HG03064 (cell line): ENCODE measurements at regions not wholly inside any gene's neighbourhood (a gene's known extent, or its start where the extent isn't known, plus 50 kb on each side); places are given as distances from the start of the nearest gene placed in this dataset.
"Not testable (repeated sequence)": the region's sequence is repeated elsewhere in the genome, so short reads cannot be mapped to it uniquely, and the experiment has no call there.

Experiments used
- ATAC-seq: cut with Tn5 transposase; IDR thresholded peaks from one replicate; pipeline ENCODE4 v1.9.1; 2021; ENCODE audit warnings: low read depth; ENCODE audit not compliant: unreplicated experiment

DNA sequence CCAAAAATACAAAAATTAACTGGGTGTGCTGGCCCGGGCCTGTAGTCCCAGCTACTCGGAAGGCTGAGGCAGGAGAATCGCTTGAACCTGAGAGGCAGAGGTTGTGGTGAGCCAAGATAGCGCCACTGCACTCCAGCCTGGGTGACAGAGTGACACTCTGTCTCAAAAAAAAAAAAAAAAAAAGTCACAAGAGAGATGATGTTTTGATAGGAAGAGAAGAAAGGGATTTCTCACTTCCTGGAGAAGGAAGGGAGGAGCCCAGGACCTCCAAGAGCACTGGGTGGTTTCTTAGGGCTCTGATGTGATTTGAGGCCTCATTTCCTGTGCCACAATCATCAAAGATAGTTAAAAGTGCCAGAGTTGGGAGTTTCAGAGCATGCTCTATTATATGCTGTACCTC lies 1048.3 kb downstream of the BCL11B start:
- ATAC-seq = not testable (repeated sequence)

DNA sequence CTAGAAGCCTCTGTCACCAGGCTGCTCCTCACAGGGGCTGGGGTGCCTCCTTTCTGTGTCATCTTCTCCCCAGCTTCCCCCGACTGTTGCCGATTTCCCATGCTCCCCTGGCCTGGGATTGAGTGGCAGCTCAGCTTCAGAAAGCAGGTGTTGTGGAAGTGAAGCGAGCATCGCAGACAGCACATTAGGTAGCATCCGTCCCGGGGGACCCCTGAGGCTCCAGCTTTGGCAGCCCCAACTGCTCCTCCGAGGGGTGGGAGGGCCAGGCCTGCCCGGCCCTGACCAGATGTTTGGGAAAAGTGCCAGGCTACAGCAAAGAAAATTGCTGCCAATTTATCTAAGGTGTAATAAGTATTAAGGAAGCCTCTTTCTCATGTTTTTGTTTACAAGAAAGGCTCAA lies 1045.6 kb downstream of the BCL11B start:
- ATAC-seq = no peak

DNA sequence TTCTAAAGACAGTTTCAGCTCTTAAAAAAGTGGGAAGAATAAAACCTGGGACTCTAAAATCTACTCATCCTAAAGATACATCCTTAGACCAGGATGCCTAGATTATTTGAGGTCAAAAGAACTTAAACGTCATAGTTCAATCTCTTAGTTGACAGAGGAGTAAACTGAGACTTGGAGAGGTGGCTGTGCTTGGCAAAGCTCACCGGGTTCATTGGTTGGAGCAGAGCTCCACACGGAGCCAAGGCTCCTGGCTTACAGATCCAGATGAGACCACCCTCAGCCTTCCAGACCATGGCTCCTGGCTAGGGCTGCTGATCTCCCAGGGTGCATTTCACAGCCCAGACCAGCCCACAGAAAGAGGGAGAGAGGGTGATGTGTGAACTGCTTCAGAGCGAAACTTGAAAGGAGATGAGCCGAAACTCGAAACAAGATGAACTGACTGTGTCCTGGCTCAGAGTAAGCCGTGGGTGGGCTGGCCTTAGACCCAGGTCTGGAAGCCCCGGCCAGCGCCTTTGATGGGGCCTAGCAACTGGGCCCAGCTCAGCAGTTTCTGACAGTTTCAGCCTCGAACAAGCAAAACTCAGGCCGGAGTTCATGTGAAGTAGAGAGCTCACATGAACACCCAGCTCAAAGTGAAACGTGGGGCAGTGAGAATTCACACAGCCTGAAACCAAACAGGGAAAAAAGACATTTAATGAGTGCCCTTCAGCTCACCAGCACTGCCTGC lies 1044.8 kb downstream of the BCL11B start:
- ATAC-seq = no peak

DNA sequence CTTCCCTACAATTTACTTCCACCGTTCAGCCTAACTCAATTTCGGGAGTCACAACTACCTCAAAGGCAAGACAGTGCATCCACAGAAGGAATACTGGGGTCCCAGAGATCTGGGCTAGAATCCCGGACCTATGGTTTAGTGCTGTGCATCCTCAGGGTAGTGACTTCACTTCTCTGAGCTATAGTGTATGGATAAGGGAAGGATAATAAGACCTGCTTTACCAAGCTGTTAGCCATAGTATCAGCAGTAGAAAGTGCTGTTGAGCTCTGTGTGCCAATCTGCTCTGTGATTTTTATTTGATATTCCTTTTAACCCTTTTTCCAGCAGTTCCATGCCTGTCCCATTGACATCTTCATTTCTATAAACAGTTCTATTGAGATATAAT lies 1044.3 kb downstream of the BCL11B start:
- ATAC-seq = no peak

DNA sequence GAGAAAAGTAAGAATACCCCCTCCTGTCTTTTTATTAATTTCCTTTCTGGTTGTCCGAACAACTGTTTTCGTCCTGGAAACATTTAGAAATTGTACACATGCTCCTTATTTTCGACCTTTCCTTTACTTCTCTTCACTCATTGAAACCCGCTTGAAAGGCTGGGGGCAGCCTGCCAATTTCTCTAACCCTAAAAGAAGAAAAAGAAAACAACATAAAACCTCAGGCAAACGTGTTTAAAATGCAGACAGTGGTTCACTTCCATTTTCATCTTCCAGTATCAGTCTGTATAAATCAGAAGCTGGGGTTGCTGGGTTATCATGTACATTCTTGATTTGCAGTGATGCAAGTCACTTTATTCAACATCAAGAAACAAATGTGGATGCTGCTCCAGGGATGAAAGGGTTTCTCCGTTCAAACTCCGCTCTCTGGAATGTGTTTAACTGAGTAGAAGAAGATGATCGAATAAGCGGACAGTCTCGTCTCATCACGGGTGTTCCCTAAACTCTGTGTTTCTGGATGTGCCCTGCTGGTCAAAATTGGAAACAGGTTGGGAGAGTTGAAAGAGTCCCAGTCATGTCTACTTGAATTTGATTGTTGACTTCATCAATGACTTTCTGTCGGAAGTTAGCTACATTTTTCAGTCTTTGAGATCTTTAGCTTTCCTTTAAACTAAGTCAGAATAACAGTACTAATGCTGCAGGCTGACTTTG lies 1042.2 kb downstream of the BCL11B start:
- no peak for ATAC-seq

DNA sequence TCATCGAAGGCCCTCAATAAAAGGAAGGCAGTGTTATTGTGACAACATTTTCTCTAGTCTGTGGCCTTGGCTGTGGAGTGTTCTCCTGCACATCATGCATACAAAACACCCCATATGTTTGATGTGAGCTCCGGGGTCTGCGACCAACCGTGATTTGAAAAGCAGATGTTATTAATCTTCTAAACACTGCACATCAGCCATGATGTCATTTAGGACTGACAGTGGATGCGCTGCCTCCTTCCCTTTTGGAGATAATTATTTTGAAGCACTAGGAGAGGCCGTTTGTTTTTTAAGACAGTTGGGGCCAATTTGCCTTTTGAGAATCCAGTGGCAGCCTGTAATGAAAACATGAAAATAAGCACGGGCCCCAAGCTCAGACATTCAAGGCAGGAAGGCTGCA lies 1041.6 kb downstream of the BCL11B start:
- no peak for ATAC-seq

DNA sequence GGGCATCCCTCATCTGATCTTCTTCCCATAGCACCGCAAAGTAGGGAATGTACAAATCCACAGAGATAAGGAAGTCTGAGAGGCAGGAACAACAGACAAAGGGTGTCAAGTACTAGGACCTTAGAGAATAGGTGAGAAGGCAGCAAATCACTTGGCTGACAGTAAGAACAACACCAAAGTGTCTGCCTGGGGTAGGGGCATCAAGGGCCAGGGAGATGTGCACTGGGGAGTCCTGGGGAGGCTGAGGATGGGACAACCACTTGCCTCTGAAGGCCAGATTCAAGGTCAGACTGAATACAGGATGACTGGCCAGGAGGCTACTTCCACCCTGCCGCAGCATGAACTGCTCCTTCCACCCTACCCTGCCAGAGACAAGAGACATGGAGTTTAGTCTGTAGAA lies 1040.8 kb downstream of the BCL11B start:
- ATAC-seq = no peak

DNA sequence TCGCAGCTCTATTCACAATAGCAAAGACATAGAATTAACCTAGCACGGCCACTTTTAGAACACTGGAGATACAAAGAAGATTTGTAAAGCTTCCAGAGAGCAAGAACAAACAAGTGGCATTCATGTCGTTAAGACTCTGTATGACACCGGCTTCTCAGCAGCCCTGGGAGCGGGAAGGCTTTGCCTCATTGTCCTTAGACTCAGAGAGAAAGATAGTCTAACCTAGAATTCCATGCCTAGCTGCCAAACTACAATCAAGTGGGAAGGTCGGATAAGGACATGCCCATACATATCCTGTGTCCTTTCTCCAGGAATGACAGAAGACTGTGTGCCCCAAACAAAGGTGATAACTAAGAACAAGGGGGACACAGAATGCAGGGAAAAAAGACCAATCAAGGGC lies 1038.3 kb downstream of the BCL11B start:
- no peak for ATAC-seq

DNA sequence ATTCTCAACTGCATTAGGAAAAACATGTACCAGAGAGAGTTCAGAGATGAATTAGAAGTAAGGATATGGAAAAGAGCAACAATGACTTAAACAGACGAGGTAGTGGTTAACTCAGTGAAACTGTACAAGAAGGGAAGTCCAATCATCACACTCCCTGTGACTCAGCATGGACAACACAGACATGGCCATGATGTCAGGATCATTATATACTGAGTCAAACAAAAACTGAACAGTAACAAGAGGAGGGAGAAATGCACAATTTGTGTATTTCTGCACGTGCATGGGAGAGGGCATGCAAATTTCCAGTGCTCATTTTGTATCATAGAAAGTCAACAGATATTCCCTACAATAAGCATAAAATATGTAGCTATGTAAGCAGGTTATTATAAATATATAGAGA lies 1037.8 kb downstream of the BCL11B start:
- ATAC-seq = no peak

DNA sequence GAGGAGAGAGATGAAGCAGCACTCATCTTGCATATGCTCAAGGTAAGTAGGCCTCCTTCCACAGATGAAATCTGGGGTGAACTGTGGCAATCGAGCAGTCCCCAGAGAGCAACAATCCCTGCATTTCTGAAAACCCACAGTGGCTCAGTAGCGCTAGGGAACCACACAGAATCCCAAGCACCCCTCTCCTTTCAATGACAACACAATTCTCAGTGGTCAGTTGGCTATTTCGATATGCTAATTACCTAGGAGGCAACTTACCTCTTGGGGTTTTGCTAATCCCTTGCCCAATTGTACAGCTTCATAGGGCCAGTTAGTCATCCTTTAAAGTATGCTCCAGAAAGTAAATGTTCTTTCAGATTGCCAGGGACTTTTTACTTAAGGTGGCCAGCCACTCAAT lies 1035.7 kb downstream of the BCL11B start:
- ATAC-seq = no peak

DNA sequence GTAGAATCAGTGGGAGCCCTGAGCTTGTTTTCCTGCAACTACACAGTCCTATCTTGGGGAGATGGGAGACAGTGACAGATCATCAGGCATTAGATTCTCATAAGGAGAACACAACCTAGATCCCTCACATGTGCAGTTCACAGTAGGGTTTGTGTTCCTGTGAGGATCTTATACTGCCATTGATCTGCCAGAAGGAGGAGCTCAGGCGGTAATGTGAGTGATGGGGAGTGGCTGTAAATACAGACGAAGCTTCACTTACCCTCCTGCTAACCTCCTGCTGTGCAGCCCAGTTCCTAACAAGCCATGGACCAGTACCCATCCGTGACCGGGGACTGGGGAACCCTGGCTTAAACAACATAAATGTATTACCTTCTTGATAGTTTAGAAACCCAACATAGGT lies 1034.1 kb downstream of the BCL11B start:
- ATAC-seq = no peak

DNA sequence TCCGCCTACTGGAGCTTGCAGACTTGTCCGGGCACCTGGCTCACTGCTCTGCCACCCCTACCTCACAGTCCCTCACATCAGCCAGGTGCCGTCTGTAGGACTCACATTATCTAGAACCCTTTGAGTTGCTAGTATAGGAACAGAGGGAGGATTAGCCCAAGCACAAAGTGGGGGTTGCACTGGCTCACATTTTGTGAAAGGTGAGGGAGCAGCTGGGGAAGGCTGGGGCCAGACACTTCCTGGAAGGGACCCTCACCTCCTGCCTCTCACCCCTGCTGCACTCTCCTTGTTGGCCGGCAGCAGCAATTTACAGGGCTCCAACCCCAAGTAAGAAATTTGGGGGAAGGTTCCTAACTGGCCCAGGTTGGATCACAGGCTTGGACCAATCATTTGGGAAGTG lies 1031.6 kb downstream of the BCL11B start:
- no peak for ATAC-seq

DNA sequence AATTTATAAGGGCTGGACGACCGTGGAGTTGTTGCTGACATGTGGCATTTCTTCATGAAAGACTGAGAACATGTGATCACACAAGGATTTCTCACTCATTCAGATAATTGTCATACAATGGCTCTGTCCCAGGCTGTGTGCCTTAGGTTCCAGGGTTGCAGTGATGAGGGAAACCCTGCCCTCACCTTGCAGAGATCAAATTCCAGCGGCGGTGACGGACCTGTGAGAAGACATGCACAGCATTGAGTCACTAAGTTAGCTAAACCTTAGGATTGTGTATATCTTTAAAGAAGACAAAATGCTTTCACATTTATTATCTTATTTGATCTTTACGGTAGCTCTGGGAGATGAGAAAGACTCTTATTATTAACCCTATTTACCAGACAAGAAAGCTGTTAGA lies 1029.1 kb downstream of the BCL11B start:
- ATAC-seq = no peak

DNA sequence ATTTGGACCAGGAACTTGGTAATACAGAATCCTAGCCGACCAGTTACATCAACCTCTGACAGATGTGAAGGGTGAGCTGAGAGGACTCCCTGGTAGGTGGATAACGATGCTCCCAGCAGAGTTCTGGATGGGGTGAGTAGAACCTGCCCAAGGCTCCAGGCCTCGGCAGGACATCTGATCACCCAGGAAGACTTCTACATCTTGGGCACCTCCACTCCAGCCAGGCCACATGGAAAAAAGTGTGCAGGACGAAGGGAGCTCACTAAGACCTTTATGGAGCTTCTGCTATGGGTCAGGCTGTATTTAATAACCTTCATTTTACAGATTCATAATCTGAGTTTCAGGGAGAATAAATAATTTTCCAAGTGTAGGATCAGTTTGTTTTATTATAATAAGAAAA lies 1028.7 kb downstream of the BCL11B start:
- no peak for ATAC-seq

DNA sequence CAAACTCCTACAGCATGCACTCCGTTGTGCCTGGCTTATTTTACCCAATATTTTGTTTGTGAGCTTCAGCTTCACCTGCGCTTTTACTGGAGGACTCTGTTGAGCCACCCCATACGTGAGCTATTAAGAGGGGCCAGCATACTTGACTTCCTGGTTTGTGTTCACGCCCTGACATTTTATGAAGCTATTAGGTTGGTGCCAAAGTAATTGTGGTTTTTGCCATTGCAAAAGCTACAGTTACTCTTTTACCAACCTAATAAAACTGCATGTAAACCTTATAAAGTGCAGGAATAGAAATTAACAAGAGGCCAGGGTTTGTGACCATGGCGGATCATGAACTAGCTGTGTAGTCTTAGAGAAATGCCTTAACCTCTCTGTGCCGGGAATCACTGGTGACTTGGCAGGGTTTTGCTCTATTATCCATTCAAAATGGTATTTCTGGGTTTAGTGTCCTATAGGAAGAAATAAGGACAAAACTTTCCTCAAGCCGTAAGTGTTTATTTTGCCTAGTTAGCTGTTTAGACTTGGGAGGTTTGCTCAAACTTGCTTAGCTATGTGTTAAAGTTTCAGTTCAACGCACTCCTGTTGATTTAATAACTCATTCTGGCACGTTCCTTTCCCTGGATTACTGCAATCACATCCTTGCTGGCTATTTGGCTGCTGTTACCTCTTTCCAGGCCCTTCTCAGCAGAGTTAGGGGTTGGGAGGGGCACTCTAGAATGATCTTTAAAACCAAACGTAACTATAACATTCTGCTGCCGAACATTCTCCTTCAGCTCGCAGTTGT lies 1027.6 kb downstream of the BCL11B start:
- no peak for ATAC-seq

DNA sequence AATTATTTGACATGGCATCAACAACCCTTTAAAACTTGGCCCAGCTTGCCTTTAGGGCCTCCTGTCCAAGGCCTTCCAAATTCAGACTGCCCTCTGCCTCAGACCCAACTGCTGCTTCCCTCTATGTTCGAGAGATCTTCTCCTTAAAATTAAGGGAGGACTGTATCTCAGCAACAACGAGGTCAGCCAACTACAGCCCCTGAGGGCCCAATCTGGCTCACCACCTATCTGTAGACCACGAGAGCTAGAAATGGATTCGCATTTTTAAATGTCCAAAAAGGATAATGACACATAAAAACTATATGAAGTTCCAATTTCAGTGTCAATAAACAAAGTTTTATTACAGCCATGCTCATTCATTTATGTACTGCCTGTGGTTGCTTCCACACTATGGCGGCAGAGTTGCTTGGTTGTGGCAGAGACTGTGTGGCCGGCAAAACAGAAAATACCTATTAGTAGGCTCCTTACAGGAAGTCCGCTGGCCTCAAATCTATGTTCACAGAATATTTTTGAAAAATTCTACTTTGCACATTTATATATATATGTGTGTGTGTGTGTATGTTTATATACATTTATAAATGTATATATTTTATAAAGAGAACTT lies 1026.9 kb downstream of the BCL11B start:
- no peak for ATAC-seq

DNA sequence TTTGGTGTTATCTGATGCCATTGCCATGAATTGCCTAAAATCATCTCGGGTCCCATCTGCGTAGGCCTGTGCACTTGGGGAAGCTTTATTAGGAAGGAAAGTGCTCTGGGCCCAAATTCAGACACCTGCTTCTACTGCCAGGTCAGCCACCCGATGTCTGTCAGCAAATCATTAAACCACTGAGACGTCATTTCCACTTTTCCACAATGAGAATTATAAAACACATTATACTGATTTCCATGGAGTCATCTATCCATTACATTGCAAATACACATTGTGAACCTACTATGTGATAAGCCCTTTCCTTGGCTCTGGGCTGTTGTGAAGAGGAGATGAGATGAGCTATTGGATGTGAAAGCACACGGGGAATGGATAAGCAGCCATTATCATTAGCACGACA lies 1022.9 kb downstream of the BCL11B start:
- no peak for ATAC-seq

DNA sequence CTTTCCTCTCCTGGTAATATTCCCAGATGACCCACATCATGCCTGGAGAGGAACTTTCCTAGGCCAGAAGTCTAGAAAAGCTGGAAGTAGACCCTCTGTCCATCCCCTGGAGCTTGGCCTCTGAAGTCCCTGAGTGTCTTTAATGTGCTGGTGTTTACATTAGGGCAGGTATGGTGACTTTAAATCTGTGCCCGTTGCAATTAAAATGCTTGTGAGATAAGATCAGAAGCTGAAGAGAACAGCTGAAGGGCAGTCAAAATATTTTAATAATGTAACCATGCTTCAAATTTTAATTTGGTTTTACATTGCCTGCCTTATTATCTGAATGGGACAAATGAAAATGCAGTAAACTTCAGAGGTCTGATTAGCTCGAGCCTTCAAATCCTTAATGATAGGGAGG lies 1022.5 kb downstream of the BCL11B start:
- ATAC-seq = no peak

DNA sequence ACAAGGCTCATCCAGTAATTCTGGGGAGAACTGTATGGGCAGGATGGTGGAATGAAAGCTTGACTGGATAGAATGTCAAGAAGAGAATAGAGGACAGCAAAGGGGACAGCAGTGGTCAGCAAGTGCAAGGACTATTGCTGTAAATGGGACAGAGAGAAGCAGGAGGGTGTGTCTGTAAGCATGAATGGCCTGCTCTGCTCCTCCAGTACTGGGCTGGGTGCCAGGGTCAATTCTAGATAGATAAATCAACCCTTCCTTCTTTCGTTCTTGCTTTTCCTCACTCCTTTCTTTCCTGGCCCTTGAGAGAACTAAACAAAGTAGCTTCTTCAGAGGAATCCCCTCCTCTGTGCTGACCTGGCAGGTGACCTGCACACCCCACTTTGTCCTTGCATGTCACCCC lies 1019.2 kb downstream of the BCL11B start:
- ATAC-seq = no peak

DNA sequence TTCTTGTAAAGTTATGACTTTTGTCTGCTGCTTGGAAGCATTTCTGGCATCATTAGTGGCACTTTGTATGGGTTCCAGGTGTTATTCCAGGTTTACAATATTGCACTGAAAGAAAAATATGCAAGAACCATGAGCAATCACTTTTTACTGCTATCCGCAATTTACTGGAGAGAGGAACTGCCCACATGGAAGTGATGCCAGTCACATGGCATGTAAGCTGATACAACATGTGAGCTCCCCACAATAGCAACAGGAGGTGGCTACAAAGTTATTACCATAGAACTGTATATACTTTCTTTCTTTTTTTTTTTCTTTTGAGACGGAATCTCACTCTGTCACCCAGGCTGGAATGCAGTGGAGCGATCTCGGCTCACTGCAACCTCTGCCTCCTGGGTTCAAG lies 1012.1 kb downstream of the BCL11B start:
- no peak for ATAC-seq

DNA sequence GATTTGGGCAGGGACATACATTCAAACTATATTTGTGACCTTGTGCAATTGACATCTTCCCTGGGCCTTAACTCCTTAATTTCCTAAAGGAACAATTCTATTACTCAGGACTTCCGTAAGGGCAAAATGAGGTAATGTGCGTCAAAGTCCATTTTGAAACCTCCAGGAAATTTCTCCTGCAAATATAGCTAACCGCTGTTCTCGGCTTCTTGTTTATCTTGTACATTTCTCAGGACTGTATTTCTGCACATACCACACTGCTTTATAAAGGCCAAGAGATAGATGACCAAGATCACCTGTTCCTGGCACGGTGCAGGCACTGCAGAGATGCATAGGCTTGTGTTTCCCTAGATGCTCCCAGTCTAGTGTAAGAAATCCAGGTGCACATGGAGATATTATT lies 1009.4 kb downstream of the BCL11B start:
- no peak for ATAC-seq
